WERI-Rb-1 (cell line): ENCODE measurements at regions not wholly inside any gene's neighbourhood (a gene's known extent, or its start where the extent isn't known, plus 50 kb on each side); places are given as distances from the start of the nearest gene placed in this dataset.

Source experiments
- DNase-seq: peaks from one replicate; pipeline ENCODE4 v3.0.0-alpha.2; 2020
- H3K27ac ChIP-seq: fragments of 250-450 bp; sonication (Bioruptor Pico); 2 replicates; pipeline ENCODE4 v1.5.1; 2020; ENCODE audit warnings: mild to moderate bottlenecking, moderate library complexity
- H3K27me3 ChIP-seq: fragments of 250-450 bp; sonication (Bioruptor Pico); 2 replicates; pipeline ENCODE4 v1.5.1; 2021; ENCODE audit warnings: mild to moderate bottlenecking, low read depth, moderate library complexity; ENCODE audit not compliant: insufficient read depth, severe bottlenecking
- H3K36me3 ChIP-seq: fragments of 250-450 bp; sonication (Bioruptor Pico); 2 replicates; pipeline ENCODE4 v1.5.1; 2020; ENCODE audit warnings: mild to moderate bottlenecking, moderate library complexity
- H3K4me3 ChIP-seq: 2 replicates; pipeline ENCODE4 v1.5.1; 2011; ENCODE audit warnings: low read depth, mild to moderate bottlenecking, control low read depth, low read length
- H3K9me3 ChIP-seq: fragments of 250-450 bp; sonication (Bioruptor Pico); 2 replicates; pipeline ENCODE4 v1.5.1; 2021; ENCODE audit warnings: mild to moderate bottlenecking, moderate library complexity; ENCODE audit not compliant: severe bottlenecking
- CTCF ChIP-seq: IDR thresholded peaks from 2 replicates; pipeline ENCODE4 v1.5.1; 2011; ENCODE audit warnings: low read depth, mild to moderate bottlenecking, control low read depth, inconsistent platforms, low read length

- Histone ChIP-seq H3K27ac (no peak overlapping the region), H3K27me3 (no peaks in the 10 kb centered on the region), H3K36me3 (no peaks in the 10 kb centered on the region), H3K9me3 (no peaks in the 10 kb centered on the region), H3K4me3 (no peak overlapping the region)
- no peak for TF ChIP-seq CTCF
- no peak for DNase-seq
Measured at GRCh38 chr1:163652441-163652840, 330.7 kb downstream of the NUF2 start.

- Histone ChIP-seq H3K4me3 (no peak overlapping the region), H3K9me3 (no peaks in the 10 kb centered on the region), H3K36me3 (no peaks in the 10 kb centered on the region), H3K27me3 (no peaks in the 10 kb centered on the region), H3K27ac (no peak overlapping the region)
- DNase-seq, result no peak
- no peak for TF ChIP-seq CTCF
Measured at GRCh38 chr1:163655565-163655964, 333.8 kb downstream of the NUF2 start.

GRCh38 chr1:163656095-163656759 is 334.5 kb downstream of the NUF2 start:
- H3K36me3 ChIP-seq, result no peaks in the 10 kb centered on the region
- DNase-seq, result peak; percentile 36
- TF ChIP-seq CTCF, result 0 out of 2 replicates have a peak, but pooled peaks have one; percentile 30
- no peaks in the 10 kb centered on the region for H3K27me3 ChIP-seq
- no peaks in the 10 kb centered on the region for H3K9me3 ChIP-seq
- H3K4me3 ChIP-seq, result no peak overlapping the region
- no peak overlapping the region for H3K27ac ChIP-seq

GRCh38 chr1:163657719-163658118 is 336.0 kb downstream of the NUF2 start:
- no peaks in the 10 kb centered on the region for H3K9me3 ChIP-seq
- TF ChIP-seq CTCF, result no peak

GRCh38 chr1:163661391-163661790 is 339.6 kb downstream of the NUF2 start:
- no peak overlapping the region for H3K4me3 ChIP-seq
- no peak for TF ChIP-seq CTCF
- DNase-seq, result no peak
- no peaks in the 10 kb centered on the region for H3K27me3 ChIP-seq
- H3K27ac ChIP-seq, result no peak overlapping the region
- peaks cover 3% of the 10 kb centered on the region for H3K9me3 ChIP-seq
- H3K36me3 ChIP-seq, result no peaks in the 10 kb centered on the region

More at GRCh38 chr1:163657719-163658118, 336.0 kb downstream of the NUF2 start:
- Histone ChIP-seq H3K27ac (no peak overlapping the region), H3K36me3 (no peaks in the 10 kb centered on the region), H3K4me3 (no peak overlapping the region), H3K27me3 (no peaks in the 10 kb centered on the region)
- DNase-seq, result no peak
